Bronchial epithelial cell (primary cell): ENCODE measurements at regions not wholly inside any gene's neighbourhood (a gene's known extent, or its start where the extent isn't known, plus 50 kb on each side); places are given as distances from the start of the nearest gene placed in this dataset.

ENCODE experiments used
- DNase-seq: peaks from one replicate; pipeline ENCODE4 v3.0.0-alpha.2; 2010; ENCODE audit warnings: low read depth
- FAIRE-seq: peaks from 2 replicates; lab custom pipeline; 2011; peaks lifted over from hg19 to GRCh38; lab: Jason Lieb, UNC
- H3K27me3 ChIP-seq: 2 replicates; pipeline ENCODE4 v1.5.1; 2011; ENCODE audit warnings: low read length; ENCODE audit not compliant: control insufficient read depth, insufficient read depth
- H3K36me3 ChIP-seq: 2 replicates; pipeline ENCODE4 v1.5.1; 2011; ENCODE audit warnings: low read length; ENCODE audit not compliant: control insufficient read depth, insufficient read depth
- H3K4me3 ChIP-seq: 2 replicates; pipeline ENCODE4 v1.5.1; 2011; ENCODE audit warnings: mild to moderate bottlenecking, low read depth, low read length, control low read depth
- CTCF ChIP-seq: IDR thresholded peaks from 2 replicates; pipeline ENCODE4 v1.5.1; 2011; ENCODE audit warnings: mild to moderate bottlenecking, moderate library complexity, low read length, control low read depth, inconsistent platforms; ENCODE audit not compliant: insufficient read depth, severe bottlenecking

- no peak for DNase-seq
Measured at GRCh38 chrX:8939322-8939721, 94.6 kb downstream of the FAM9B start.

GRCh38 chrX:8927701-8928100, 106.2 kb downstream of the FAM9B start:
- no peak for FAIRE-seq
- no peaks in the 10 kb centered on the region for H3K27me3 ChIP-seq
- no peak for DNase-seq
- no peak for TF ChIP-seq CTCF
- H3K36me3 ChIP-seq = no peaks in the 10 kb centered on the region
- H3K4me3 ChIP-seq = no peak overlapping the region

More at GRCh38 chrX:8939322-8939721, 94.6 kb downstream of the FAM9B start:
- FAIRE-seq = no peak
- no peak for TF ChIP-seq CTCF
- Histone ChIP-seq H3K27me3 (no peaks in the 10 kb centered on the region), H3K36me3 (no peaks in the 10 kb centered on the region), H3K4me3 (no peak overlapping the region)

- DNase-seq = no peak
- no peak for FAIRE-seq
- Histone ChIP-seq H3K4me3 (no peak overlapping the region), H3K36me3 (no peaks in the 10 kb centered on the region), H3K27me3 (no peaks in the 10 kb centered on the region)
- no peak for TF ChIP-seq CTCF
Measured at GRCh38 chrX:8927066-8927635, 106.8 kb downstream of the FAM9B start.

GRCh38 chrX:8921615-8922014, 112.3 kb downstream of the FAM9B start:
- H3K4me3 ChIP-seq = no peak overlapping the region
- DNase-seq (no peak), FAIRE-seq (no peak)
- no peak for TF ChIP-seq CTCF
- no peaks in the 10 kb centered on the region for H3K36me3 ChIP-seq
- H3K27me3 ChIP-seq = peaks cover 1% of the 10 kb centered on the region

- no peak for DNase-seq
- Histone ChIP-seq H3K27me3 (peaks cover 1% of the 10 kb centered on the region), H3K4me3 (no peak overlapping the region), H3K36me3 (no peaks in the 10 kb centered on the region)
- no peak for FAIRE-seq
- TF ChIP-seq CTCF = no peak
Measured at GRCh38 chrX:8919801-8920200, 114.1 kb downstream of the FAM9B start.

- H3K36me3 ChIP-seq = no peaks in the 10 kb centered on the region
- H3K4me3 ChIP-seq = no peak overlapping the region
- FAIRE-seq (no peak), DNase-seq (no peak)
- H3K27me3 ChIP-seq = peaks cover 1% of the 10 kb centered on the region
- no peak for TF ChIP-seq CTCF
Measured at GRCh38 chrX:8916697-8917096, 115.5 kb upstream of the FAM9A start.
